ENCODE measurements at regions not wholly inside any gene's neighbourhood (a gene's known extent, or its start where the extent isn't known, plus 50 kb on each side); places are given as distances from the start of the nearest gene placed in this dataset.

DNA sequence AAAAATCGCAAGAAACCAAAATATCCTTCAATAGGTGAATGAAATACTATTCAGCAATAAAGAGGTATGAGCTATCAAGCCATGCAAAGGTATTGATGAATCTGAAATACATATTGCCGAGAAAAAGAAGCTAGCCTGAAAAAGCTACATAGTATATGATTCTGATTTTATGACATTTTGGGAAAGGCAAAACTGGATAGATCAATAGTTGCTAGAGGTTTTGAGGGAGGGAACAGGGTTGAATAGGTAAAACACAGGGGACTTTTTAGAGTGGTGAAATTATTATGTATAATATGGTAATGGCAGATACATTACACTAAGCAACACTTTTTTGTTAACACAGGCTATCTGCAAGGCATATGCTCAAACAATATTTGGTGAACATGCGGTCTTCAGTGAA lies 327.6 kb upstream of the ADAMTSL1 start:
- TF ChIP-seq, protein P1, sequence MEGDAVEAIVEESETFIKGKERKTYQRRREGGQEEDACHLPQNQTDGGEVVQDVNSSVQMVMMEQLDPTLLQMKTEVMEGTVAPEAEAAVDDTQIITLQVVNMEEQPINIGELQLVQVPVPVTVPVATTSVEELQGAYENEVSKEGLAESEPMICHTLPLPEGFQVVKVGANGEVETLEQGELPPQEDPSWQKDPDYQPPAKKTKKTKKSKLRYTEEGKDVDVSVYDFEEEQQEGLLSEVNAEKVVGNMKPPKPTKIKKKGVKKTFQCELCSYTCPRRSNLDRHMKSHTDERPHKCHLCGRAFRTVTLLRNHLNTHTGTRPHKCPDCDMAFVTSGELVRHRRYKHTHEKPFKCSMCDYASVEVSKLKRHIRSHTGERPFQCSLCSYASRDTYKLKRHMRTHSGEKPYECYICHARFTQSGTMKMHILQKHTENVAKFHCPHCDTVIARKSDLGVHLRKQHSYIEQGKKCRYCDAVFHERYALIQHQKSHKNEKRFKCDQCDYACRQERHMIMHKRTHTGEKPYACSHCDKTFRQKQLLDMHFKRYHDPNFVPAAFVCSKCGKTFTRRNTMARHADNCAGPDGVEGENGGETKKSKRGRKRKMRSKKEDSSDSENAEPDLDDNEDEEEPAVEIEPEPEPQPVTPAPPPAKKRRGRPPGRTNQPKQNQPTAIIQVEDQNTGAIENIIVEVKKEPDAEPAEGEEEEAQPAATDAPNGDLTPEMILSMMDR (IDR thresholded peaks at IDR 0.05): no peak
- no peak for TF ChIP-seq POLR2A (IDR thresholded peaks at IDR 0.05)

Data from heart left ventricle (tissue), 13 donors.